DOHH2 (cell line): ENCODE measurements at regions not wholly inside any gene's neighbourhood (a gene's known extent, or its start where the extent isn't known, plus 50 kb on each side); places are given as distances from the start of the nearest gene placed in this dataset.

Experiments
- H3F3A ChIP-seq: fragments of 200-600 bp; sonication (generic), shearing (Covaris generic); 2 replicates; pipeline ENCODE4 v1.6.0; 2016; ENCODE audit warnings: antibody characterized with exemption, mild to moderate bottlenecking; ENCODE audit not compliant: control insufficient read depth, insufficient read depth
- H3K27ac ChIP-seq: fragments of 200-600 bp; sonication (generic); 2 replicates; pipeline ENCODE4 v1.5.1; 2014; ENCODE audit warnings: low read depth, mild to moderate bottlenecking, low read length, moderate library complexity
- H3K27me3 ChIP-seq: fragments of 200-600 bp; sonication (generic); 2 replicates; pipeline ENCODE4 v1.6.1; 2014; ENCODE audit warnings: mild to moderate bottlenecking, low read length, mixed read lengths; ENCODE audit not compliant: control insufficient read depth
- H3K36me3 ChIP-seq: fragments of 200-600 bp; sonication (generic); 2 replicates; pipeline ENCODE4 v1.6.1; 2014; ENCODE audit warnings: mild to moderate bottlenecking, low read length, moderate library complexity, mixed read lengths; ENCODE audit not compliant: control insufficient read depth
- H3K4me1 ChIP-seq: fragments of 200-600 bp; sonication (generic); 2 replicates; pipeline ENCODE4 v1.6.1; 2014; ENCODE audit warnings: mild to moderate bottlenecking, low read length, mixed read lengths; ENCODE audit not compliant: control insufficient read depth
- H3K4me2 ChIP-seq: fragments of 200-600 bp; sonication (generic); 2 replicates; pipeline ENCODE4 v1.6.0; 2014; ENCODE audit warnings: mild to moderate bottlenecking, low read length, moderate library complexity
- H3K4me3 ChIP-seq: fragments of 200-600 bp; sonication (generic); 2 replicates; pipeline ENCODE4 v1.5.1; 2014; ENCODE audit warnings: mild to moderate bottlenecking, low read length, mixed read lengths
- H3K79me2 ChIP-seq: fragments of 200-600 bp; sonication (generic); 2 replicates; pipeline ENCODE4 v1.6.1; 2014; ENCODE audit warnings: mild to moderate bottlenecking, low read length, mixed read lengths; ENCODE audit not compliant: control insufficient read depth
- H3K9me2 ChIP-seq: fragments of 200-600 bp; sonication (generic); replicated peaks from 2 replicates; pipeline ENCODE4 v1.6.1; 2014; ENCODE audit warnings: mild to moderate bottlenecking, low read length, mixed read lengths; ENCODE audit not compliant: control insufficient read depth
- H3K9me3 ChIP-seq: fragments of 200-600 bp; sonication (generic); 2 replicates; pipeline ENCODE4 v1.6.1; 2014; ENCODE audit warnings: antibody characterized with exemption, low read length, mixed read lengths; ENCODE audit not compliant: control insufficient read depth, insufficient read depth
- H4K20me1 ChIP-seq: fragments of 200-600 bp; sonication (generic); 2 replicates; pipeline ENCODE4 v1.6.0; 2014; ENCODE audit warnings: low read depth, mild to moderate bottlenecking, antibody characterized with exemption, low read length, moderate library complexity; ENCODE audit not compliant: control insufficient read depth, insufficient read depth
- EZH2phosphoT487 ChIP-seq: fragments of 200-600 bp; sonication (generic); IDR thresholded peaks from 2 replicates; pipeline ENCODE4 v1.6.1; 2017; ENCODE audit warnings: borderline replicate concordance, mild to moderate bottlenecking, antibody characterized with exemption, low read length, moderate library complexity, mixed read lengths
- TF ChIP-seq, protein P1 (sequence below): fragments of 200-600 bp; sonication (generic); IDR thresholded peaks from one replicate; pipeline ENCODE4 v1.5.1; 2014; ENCODE audit warnings: antibody characterized with exemption, mild to moderate bottlenecking, low read depth, low read length; ENCODE audit not compliant: poor library complexity, severe bottlenecking

DNA sequence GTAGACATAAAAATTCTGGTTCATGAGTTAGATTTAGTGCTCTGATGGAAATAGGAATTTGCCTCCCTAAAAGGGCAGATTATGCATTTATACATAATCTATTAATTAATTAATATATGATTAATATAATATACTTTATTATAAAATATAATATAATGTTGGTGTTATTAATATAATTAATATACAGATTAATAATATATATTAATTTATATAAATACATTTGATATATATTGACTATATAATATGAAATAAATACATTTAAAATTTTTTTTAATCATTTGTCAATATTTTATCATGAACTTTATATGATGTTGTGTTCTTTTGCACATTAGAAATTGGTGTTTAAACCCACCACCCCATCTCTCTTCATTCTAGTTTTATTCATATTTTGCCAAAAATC is 652.1 kb upstream of the ZNF804A start:
- no peaks in the 10 kb centered on the region for H3F3A ChIP-seq
- no peaks in the 10 kb centered on the region for H3K36me3 ChIP-seq
- H3K9me2 ChIP-seq: no peaks in the 10 kb centered on the region
- H3K4me2 ChIP-seq: no peak overlapping the region
- H4K20me1 ChIP-seq: no peaks in the 10 kb centered on the region
- no peak overlapping the region for H3K27ac ChIP-seq
- no peak for TF ChIP-seq EZH2phosphoT487
- TF ChIP-seq, protein P1, sequence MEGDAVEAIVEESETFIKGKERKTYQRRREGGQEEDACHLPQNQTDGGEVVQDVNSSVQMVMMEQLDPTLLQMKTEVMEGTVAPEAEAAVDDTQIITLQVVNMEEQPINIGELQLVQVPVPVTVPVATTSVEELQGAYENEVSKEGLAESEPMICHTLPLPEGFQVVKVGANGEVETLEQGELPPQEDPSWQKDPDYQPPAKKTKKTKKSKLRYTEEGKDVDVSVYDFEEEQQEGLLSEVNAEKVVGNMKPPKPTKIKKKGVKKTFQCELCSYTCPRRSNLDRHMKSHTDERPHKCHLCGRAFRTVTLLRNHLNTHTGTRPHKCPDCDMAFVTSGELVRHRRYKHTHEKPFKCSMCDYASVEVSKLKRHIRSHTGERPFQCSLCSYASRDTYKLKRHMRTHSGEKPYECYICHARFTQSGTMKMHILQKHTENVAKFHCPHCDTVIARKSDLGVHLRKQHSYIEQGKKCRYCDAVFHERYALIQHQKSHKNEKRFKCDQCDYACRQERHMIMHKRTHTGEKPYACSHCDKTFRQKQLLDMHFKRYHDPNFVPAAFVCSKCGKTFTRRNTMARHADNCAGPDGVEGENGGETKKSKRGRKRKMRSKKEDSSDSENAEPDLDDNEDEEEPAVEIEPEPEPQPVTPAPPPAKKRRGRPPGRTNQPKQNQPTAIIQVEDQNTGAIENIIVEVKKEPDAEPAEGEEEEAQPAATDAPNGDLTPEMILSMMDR: no peak
- no peaks in the 10 kb centered on the region for H3K79me2 ChIP-seq
- no peaks in the 10 kb centered on the region for H3K27me3 ChIP-seq
- H3K4me1 ChIP-seq: no peaks in the 10 kb centered on the region
- no peaks in the 10 kb centered on the region for H3K9me3 ChIP-seq
- no peak overlapping the region for H3K4me3 ChIP-seq

DNA sequence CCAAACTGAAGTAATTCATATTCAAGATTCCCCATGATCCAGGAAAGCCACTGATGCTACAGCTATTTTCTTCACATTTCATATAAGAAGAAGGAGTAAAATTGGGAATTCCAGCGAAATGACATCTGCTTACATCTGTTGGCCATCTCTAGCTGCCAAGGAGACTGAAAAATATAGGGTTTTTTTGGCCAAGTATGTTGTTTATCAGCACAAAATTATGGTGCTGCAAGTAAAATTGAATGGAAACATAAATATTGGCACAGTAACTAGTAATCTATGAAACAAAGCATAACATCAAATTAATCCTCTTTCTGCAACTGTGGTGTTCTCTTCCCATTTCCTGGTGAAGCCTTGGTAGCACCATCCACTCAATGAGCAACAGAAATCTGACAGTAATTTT is 649.5 kb upstream of the ZNF804A start:
- H3K4me3 ChIP-seq: no peak overlapping the region
- H3K27ac ChIP-seq: no peak overlapping the region
- no peak for TF ChIP-seq EZH2phosphoT487
- TF ChIP-seq, protein P1: no peak
- no peaks in the 10 kb centered on the region for H3K36me3 ChIP-seq
- no peaks in the 10 kb centered on the region for H3K9me3 ChIP-seq
- H3K79me2 ChIP-seq: no peaks in the 10 kb centered on the region
- H3K4me1 ChIP-seq: no peaks in the 10 kb centered on the region
- H4K20me1 ChIP-seq: no peaks in the 10 kb centered on the region
- no peaks in the 10 kb centered on the region for H3K27me3 ChIP-seq
- no peaks in the 10 kb centered on the region for H3F3A ChIP-seq
- H3K9me2 ChIP-seq: no peaks in the 10 kb centered on the region
- H3K4me2 ChIP-seq: no peak overlapping the region

DNA sequence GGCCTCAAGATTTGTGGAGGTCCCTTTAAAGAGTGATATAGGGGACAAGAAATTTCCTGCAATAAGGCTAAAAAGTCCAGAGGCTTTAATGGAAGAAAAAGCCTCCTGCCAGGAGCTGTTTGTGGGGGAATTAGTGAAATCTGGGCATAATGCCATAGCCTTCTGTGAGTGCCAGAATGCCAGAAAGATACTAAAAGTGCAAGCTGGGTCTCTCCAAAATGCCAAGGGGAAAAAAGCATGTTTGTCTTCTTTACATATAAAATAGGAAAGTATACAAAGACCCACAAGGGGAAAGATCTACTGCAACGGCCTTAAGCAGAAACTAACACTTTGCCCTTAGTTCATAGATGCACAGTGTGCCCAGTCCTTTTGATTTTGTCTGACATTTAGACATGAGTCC is 647.7 kb upstream of the ZNF804A start:
- TF ChIP-seq, protein P1: no peak
- no peak for TF ChIP-seq EZH2phosphoT487
- H3K4me3 ChIP-seq: no peak overlapping the region

DNA sequence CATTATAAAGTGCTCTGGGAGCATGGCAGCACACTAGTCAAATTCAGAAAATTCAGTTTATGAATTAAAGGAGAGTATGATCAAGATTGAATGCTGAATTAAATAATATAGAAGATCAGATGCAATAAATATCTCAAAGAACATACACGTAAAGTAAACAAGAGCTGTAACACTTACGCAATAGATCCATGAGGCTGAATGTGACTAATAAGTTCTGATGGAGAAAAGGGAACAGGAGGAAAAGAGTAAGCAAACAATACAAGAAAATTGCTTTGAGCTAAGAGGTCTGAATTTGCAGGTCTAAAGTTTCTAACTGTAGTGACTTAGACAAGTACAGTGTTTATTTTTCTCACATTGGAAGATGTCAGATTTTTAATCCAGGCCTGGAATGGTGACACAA is 646.7 kb upstream of the ZNF804A start:
- Histone ChIP-seq H3F3A (no peaks in the 10 kb centered on the region), H3K9me3 (no peaks in the 10 kb centered on the region), H3K4me3 (no peak overlapping the region), H3K9me2 (no peaks in the 10 kb centered on the region), H3K4me1 (no peaks in the 10 kb centered on the region), H3K27ac (no peak overlapping the region), H3K4me2 (no peak overlapping the region), H4K20me1 (no peaks in the 10 kb centered on the region), H3K36me3 (no peaks in the 10 kb centered on the region), H3K79me2 (no peaks in the 10 kb centered on the region), H3K27me3 (no peaks in the 10 kb centered on the region)
- TF ChIP-seq EZH2phosphoT487: no peak
- TF ChIP-seq, protein P1: no peak

More for the DNA sequence above, 647.7 kb upstream of the ZNF804A start:
- Histone ChIP-seq H3K9me3 (no peaks in the 10 kb centered on the region), H3F3A (no peaks in the 10 kb centered on the region), H3K9me2 (no peaks in the 10 kb centered on the region), H3K4me2 (no peak overlapping the region), H3K27ac (no peak overlapping the region), H3K4me1 (no peaks in the 10 kb centered on the region), H3K36me3 (no peaks in the 10 kb centered on the region), H4K20me1 (no peaks in the 10 kb centered on the region), H3K27me3 (no peaks in the 10 kb centered on the region), H3K79me2 (no peaks in the 10 kb centered on the region)
